ENCODE measurements at regions not wholly inside any gene's neighbourhood (a gene's known extent, or its start where the extent isn't known, plus 50 kb on each side); places are given as distances from the start of the nearest gene placed in this dataset.

DNA sequence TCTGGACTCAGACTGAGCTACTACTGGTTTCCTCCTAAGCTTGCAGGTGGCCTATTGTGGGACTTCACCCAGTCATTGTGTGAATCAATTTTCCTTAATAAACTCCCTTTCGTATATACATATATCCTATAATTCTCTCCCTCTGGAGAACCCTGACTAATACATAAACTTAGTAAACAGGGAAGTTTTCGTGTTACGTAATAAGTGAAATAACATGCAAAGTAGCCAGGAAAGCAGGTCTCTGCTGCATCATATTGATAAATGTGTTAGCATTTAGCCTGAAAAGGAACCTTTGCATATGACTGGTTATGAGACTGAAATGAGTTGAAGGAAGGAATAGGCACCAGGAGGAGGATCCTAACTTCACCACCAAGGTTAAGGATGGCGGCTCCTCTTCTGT is 527.2 kb upstream of the FAM98A start:
- no peak for DNase-seq

DNA sequence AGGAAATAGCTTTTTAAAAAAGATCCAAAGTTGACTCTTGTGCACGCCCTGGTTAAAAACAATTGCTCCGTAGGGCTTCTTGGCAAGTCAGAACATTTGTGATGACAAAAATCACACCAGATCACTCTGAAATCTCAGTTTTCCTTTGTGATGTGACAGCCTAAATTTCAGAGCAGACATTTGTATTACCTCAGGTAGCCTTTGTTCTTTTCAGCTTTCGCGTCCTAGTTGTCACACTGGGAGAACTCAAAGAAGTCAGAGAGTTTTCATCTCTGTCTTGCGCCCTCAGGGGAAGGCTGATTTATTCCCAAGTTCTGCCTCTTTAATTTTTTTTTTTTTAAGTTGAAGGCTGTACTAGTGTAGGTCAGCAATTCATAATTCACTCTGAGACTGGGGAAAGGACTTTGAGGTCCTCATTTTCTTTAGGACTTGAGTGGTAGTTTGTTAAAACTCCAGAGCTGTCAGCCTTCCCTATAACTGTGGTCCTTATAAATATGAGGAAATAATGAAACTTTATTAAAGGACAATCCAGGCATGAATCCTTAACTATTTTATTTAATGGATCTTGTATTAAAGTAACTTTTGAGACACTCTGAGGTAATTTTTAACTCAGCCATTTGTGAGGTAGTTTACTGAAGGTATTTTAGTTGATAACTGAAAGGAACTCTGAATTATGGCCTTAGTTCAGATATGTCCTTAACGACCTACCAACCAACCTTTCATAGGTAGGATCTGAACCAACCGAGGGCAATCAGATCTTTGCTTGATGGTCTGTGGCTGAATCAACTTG is 525.1 kb upstream of the FAM98A start:
- DNase-seq: no peak

DNA sequence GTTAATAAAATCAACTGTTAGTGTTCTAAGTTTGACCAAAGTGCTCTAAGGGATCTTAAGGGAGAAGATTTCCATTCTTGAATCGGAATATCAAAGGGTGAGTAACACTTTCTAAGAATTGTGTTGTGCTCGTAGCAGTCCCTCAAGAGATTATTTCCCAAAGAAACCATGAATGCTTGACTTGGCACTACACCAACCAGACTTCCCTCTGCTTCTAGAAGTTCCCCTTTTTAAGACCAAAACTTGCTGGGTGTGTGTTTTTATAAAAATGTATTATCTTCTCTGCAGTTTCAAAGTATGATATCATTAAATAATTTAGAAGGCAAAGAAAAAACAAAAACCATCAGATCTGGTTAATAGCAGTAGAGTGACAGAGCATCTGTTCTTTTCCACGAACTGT is 522.0 kb upstream of the FAM98A start:
- DNase-seq: no peak

DNA sequence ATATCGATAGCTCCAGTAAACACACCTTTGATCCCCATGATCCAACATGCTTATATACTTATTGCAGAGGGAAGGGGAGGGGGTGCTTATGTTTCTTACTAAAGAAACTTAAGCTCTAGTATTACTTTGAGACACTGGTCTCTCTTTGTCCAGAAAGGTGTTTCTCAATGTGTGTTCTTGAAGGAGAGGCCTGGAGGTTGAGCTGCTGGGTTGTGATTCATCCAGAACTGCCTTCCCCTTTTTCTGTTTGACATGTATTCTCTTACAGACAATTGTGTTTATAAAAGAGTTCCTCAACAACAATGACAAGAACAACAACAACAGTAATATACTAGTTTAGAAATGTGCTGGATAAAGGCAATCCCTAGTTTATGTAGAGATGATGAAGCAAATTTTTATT is 516.0 kb upstream of the FAM98A start:
- DNase-seq: no peak

DNA sequence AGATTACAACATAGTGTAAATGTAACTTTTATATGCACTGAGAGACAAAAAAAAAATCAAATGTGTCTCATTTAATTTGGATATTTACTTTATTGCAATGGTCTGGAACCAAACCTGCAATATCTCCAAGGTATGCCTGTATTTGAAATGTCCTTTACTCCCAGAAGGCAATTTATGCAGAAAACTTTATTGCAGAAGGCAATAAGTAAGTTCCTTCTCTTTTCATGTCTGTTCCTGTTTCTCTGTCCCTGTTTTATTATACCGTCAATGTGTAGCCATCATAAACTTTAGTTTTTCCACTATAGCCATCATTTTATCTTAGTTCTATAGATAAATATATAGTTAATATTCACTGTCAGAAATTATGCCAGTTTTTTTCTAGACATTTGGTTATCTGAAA is 513.1 kb upstream of the FAM98A start:
- no peak for DNase-seq

DNA sequence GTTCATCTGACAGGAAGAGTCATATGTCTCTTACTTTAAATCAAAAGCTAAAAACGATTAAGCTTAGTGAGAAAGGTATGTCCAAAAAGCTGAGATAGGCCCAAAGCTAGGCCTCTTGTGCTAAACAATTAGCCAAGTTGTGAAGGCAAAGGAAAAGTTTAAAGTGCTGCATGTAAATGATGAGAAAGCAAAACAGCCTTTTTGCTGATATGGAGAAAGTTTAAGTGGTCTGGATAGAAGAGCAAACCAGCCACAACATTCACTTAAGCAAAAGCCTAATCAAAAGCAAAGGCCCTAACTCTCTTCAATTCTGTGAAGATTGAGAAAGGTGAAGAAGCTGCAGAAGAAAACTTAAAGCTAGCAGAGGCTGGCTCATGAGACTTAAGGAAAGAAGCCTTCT is 511.3 kb upstream of the FAM98A start:
- DNase-seq: no peak

DNA sequence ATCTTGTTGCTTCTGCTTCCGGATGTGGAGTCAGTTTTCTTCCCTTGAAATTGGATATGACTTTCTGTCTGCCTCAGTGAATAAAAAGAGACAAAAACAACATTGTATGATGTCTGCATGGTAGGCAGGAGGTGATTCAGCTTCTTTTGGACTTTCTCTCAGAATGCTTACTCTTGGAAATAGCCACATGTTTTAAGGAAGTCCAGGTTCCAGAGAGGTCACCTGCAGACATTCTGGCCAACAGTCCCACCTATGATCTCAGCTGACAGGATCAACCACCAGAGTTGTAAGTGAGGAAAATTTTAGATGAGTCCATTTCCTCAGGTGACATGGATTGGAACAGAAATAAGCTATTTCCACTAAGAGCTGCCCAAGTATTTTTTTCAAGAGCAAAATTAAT is 508.7 kb upstream of the FAM98A start:
- DNase-seq: no peak

DNA sequence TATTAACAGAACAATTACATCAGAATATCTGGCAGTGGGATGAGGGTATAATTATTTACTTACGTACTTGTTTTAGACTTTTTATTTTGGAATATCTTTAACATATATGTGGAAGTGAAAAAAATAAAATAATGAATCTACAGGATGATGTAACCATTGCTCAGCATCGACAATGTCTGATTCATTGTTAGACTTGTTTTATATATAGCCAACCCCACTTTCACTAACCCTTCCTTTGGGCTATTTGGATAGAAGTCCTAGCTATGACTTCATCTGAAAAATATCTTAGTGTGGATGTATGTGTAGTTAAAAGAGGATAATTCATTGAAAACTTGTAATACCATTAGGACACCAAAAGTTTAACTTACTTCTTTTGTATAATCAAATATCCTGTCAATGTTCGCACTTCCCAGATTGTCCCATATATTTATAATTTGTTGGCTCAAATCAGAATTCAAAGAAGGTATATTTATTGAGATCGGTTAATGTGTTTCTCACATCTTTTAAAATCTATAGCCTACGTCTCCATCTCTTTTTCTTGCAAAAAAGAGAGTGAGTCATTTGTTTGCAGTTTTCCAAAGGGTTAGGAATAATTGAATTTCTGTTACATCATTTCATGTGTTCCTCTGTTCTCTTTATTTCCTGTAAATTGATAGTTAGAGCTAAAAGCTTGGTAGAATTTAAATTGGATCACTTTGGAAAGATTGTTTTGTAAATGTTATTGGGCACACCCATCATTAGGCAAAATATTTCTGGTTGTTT is 506.1 kb upstream of the FAM98A start:
- no peak for DNase-seq

DNA sequence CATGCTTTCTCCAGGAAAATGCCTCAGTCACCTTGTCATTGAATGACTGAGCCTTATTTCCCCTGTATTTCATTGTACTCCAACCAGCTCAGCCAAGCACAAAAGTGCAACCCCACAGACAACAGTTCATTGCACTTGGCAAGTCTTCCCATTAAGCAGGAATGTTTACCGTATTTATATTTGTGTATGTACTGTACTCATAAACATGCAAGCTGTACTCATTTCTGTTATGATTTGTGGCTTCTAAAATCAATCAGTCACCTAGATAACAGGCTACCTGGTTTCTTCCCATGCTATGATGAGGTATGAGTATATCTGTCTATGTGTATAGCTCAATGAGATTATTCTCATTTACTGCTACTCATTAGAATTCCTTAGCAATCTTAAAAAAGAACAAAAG is 505.5 kb upstream of the FAM98A start:
- no peak for DNase-seq

DNA sequence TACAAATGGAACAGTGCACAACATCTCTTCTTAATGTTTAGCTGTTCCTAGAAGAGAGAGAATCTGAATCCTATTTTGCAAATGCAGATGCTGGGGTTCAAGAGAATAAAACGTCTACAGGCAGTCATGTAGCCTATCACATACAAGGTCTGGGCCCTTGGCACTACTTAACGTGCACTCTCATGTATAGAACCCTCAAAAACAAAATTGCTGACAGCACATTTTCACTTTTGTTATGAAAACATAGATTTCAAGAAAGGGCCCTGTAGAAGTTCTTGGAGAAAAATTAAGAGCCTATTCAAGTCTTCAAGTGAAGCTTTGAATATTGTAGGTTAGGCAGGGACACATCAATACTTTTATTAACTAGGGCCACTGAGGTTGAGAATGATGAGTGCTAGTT is 504.3 kb upstream of the FAM98A start:
- DNase-seq: no peak

DNA sequence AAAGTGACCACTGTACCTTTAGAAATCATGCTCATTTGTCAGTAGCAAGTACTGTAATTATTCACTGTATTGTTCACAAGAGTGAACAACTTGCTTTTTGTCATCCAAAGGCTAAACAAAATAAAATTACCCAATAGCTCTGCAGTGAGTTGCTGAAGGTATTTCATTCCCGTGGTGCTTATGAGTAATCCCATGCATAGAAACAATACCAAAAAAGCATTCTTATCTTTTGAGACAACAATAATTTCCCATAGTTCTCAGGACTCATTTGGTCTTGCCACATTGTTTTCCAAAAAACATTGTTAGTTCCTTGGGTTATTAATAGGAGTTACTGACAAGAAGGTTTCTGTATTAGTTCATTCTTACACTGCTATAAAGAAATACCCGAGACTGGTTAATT is 503.2 kb upstream of the FAM98A start:
- DNase-seq: no peak

DNA sequence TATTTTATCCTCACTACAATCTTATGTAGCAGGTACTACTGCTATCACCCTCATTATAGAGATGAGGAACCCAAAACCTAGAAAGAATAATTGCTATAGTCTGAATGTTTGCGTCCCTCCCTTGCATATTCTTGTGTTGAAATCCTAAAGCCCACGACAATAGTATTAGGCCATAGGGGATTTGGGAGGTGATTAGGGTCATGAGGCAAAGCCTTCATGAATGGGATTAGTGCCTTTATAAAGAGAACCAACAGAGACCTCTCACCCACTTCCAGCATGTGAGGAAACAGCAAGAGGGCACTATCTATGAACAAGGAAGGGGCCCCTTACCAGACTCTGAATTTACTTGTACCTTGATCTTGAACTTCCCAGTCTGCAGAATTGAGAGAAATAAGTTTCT is 500.3 kb upstream of the FAM98A start:
- no peak for DNase-seq

DNA sequence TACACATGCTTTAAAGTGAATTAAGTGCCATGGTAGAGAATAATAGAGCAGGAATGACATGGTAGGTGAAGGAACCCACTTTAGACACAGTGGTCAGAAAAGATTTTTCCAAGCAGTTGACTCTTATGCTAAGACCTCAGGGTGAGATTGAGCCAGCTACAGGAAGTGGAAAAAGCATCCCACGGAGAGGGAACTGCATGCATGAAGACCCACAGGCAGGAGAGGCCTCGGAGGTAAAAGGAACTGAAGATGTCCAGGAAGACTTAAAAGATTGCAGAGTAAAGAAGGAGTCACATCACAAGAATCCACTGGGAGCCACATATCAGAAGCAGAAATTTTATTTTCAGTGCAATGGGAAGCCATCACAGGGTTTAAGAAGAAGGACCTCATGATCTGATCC is 499.2 kb upstream of the FAM98A start:
- DNase-seq: no peak

DNA sequence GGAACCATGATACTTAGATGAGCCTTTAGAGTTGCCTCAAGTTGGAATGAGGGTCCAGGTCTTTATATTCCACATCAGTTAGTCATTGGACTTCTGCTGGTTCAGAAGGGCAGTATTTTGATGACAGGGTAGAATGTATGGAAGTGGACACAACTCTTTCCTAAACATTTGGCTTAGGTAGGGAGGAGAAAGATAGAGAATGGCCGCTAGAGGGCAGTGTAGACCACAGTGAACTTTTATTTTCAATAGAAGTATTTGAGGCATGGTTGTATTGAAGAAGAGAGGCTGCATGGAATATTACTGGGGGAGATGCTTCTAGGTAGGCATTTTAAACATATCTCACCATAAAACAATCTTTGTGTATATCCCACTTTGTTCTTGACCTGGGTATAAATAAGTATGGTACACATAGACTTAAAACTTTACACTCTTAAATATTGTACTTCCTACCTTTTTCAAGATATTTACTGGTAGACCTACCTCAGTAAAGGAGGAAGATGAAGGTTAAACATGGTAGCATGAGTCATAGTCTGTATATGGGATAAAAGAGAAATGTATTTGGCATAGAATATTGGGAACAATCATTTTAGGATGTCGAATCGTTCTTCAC is 497.6 kb upstream of the FAM98A start:
- DNase-seq: no peak

DNA sequence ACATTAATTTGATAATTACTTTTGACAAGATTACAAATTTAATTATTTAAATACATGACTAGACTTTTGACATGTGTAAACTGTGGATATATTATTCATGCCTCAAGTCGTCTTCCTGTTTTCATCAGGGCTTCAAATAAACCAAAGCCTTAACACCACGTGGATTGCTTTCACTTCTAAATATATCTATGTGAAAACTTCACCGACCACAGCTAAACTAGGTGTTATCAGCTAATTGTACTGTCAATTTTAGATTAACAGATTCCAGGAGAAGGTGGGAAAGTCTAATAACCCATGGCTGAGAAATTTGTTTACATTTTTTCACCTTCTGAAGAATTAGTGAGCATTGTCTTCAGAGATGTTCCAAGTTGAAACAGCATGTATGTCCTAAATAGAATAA is 494.7 kb upstream of the FAM98A start:
- DNase-seq: no peak

DNA sequence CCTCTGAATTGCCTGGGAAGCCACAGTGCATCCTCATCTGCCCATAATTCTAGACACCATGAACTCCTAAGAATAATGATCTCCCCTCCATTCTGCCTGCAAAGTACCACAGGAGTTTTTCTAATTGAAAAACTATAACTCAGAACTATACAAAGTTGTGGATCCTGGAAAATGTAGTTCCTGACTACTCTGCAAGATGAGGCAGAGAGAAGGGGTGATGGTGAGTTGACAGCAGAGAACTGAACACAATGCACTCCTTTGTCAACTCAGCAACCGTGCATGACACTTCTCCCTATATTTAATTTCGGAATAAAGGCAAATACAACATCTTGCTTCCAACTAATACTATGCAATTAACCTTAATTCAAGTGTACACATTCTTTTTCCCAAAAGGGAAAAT is 471.1 kb upstream of the FAM98A start:
- DNase-seq: no peak

DNA sequence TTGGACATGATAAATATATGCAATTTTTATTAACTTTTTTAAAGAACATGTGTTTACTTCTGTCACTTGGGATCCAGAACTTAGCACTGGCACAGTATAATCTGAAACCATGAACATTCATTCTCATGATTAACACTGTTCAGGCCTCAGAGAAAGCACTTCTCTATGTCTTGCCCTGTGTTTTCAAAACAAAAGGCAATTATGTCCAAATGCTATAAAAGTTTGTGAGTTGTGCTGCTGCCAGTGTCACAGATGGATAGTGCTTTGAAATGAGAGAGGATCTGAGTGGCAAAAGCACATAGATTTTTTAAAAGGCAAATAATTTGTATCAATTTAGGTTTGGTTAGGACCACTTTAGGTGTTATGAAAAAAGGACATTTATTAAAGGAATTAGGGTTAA is 470.5 kb upstream of the FAM98A start:
- DNase-seq: no peak

DNA sequence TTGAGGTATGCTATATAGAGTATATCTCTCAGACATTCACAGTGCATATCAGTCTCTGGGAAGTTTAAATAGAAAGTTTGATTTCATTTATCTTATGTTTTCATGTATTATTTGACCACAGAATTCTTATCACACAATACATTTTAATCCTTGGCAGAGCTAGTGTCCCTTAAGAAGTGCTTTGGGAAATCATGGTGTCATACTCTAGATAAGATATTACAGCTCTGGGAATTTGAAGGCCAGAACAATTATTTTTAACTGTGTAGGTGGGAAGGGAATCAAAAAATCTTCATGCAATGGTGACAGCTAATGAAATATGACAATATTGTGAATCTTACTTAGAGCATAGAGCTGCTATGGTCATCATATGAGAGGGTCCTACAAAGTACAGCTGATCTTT is 451.3 kb upstream of the FAM98A start:
- no peak for DNase-seq

DNA sequence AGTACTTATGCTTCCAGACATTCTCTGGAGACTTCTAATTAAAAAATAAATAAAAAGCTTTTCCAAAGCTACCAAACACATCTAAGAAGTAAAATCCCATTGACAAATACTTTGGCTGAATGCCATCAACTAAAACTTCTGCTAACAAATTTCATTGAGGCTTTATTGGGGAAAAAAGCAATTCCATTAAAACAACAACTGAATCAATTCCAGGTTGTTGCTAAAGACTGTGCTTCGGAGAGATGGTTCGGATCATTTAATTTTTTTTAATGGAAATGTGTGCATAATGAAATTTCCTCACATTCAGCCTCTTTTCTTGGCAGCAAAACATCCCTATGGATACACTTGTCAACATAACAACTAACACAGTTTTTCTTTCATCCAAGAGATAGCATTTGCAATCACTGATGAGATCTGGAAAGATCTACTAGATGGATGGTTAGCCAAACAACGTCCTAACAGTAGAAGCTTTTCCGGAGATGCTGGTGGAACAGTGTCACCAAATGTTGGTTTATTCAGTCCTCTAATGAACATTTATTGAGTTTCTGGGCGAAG is 446.1 kb upstream of the FAM98A start:
- DNase-seq: no peak

DNA sequence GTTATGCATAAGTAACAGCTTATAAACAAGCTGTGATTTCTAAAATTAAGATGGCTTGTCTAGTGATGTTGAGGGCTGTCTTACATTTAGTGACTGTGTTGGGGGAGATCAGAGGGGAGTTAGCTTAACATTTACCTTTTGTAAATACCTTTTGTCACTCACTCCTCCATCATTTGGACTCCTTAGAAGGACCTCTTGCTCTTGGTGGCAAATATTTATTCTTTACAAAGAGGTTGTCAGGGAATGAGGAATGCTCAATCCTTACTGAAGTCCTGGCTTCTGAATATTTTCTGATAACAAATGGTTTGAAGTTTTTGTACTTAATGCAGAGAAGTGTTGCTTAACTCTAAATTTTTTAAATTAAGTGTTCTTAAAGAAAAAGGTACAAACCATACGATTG is 438.8 kb upstream of the FAM98A start:
- no peak for DNase-seq

DNA sequence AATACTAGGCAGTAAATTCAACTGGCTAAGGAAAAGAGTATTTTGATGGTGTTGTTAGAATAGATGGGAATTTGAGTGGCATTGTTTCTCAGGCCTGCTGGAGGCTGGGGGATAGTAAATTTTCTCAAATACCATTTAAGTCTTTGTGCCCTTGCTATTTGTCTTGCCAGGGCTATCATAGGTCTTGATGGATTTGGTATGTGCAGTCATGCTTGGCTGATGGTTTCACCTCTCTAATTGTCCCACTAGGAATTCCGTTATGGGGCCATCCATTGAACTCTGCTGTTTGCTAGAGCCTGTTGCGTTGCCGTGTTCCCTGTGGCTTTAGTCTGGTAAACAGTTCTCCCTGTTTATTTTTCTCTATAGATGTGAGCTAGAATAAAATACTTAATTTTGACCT is 438.1 kb upstream of the FAM98A start:
- no peak for DNase-seq

DNA sequence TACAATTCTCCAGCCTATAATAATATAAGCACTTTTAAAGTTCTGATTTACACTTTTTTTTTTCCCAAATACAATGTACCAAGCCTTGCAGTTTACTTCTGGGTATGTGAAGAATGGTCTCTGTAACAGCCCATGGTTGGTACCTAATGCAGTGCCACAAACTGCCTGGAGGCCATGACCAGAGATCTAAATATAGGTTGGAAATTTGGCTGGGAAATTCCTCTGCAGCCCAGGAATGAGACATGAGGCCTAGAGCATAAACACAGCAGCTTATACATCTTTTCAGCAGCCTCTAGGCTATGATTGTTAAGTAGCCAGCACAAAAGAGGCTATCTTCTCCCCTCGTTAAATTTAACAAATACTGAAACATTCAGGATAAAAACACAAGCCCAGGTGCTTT is 432.0 kb upstream of the FAM98A start:
- DNase-seq: no peak

DNA sequence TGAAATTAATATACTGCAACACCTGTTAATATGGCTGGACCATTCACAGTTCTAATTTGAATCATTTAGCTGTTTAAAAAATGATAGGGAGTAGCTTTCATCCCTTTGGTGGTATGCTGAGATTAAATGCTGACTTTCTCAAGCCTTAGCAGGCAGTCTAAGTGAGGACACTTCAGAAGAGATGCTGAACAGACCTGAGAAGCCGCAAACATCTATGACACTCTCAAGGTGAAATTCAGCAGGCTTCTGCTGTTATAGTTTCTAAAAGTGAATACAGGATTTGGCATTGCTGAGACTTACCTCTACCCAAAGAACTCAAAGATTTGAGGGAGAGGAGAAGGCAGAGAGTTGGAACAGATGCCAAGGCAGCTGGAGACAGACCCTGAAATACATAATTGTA is 431.2 kb upstream of the FAM98A start:
- DNase-seq: no peak

DNA sequence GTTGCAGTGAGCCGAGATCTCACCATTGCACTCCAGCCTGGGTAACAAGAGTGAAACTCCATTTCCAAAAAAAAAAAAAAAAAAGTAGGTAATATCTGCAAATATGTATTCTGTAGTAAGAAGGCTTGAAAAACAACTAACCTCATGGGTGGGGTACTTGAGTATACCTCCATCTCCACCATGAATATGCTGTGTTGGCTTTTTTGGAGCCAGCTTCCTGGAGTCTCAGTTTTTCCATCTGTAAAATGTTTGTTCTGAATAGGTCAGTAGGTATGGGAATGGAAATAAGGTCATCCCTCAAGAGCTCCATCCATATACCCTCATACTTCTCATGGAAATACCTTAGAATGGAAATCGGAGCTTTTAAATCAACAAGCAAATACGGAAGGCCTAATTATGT is 430.0 kb upstream of the FAM98A start:
- no peak for DNase-seq

Measured in cerebellar nuclear complex (tissue), 1 donor.